ENCODE measurements at regions not wholly inside any gene's neighbourhood (a gene's known extent, or its start where the extent isn't known, plus 50 kb on each side); places are given as distances from the start of the nearest gene placed in this dataset.

GRCh38 chr6:21745543-21746337 is 152.2 kb downstream of the SOX4 start:
- H3K4me3 ChIP-seq (replicated peaks; ENCODE audit: low read depth, low read length): no peak overlapping the region
- no peak for DNase-seq (ENCODE audit: extremely low read depth, insufficient read length)
- no peaks in the 10 kb centered on the region for H3K27me3 ChIP-seq (replicated peaks; ENCODE audit: control insufficient read depth, insufficient read depth, low read length)
- no peak for TF ChIP-seq CTCF (IDR thresholded peaks at IDR 0.05; ENCODE audit: insufficient read depth, low read length, poor library complexity, severe bottlenecking)
- no peaks in the 10 kb centered on the region for H3K36me3 ChIP-seq (ENCODE audit: control insufficient read depth, insufficient read depth, low read length)

DNA sequence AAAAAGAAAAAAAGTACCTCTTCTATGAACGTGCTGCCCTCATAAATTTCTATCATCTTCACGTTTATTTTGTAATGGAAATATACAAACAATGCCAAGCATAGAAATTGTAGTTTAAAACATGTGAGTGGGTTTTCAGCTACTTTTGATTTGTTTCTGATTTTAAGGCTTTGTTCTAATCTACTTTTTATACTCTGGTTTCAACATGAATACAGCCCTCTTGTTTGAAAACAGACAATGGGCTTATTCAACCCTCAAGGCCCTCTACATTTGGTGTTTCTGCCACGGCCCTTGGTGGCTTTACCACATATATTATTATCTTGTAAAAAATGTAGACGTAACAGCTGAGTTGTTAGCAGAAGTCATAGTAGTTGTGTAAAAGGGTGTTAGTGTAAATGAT is 153.9 kb downstream of the SOX4 start:
- H3K4me3 ChIP-seq (replicated peaks; ENCODE audit: low read depth, low read length): no peak overlapping the region
- TF ChIP-seq CTCF (IDR thresholded peaks at IDR 0.05; ENCODE audit: insufficient read depth, low read length, poor library complexity, severe bottlenecking): no peak
- no peaks in the 10 kb centered on the region for H3K27me3 ChIP-seq (replicated peaks; ENCODE audit: control insufficient read depth, insufficient read depth, low read length)
- H3K36me3 ChIP-seq (ENCODE audit: control insufficient read depth, insufficient read depth, low read length): no peaks in the 10 kb centered on the region
- DNase-seq (ENCODE audit: extremely low read depth, insufficient read length): no peak

DNA sequence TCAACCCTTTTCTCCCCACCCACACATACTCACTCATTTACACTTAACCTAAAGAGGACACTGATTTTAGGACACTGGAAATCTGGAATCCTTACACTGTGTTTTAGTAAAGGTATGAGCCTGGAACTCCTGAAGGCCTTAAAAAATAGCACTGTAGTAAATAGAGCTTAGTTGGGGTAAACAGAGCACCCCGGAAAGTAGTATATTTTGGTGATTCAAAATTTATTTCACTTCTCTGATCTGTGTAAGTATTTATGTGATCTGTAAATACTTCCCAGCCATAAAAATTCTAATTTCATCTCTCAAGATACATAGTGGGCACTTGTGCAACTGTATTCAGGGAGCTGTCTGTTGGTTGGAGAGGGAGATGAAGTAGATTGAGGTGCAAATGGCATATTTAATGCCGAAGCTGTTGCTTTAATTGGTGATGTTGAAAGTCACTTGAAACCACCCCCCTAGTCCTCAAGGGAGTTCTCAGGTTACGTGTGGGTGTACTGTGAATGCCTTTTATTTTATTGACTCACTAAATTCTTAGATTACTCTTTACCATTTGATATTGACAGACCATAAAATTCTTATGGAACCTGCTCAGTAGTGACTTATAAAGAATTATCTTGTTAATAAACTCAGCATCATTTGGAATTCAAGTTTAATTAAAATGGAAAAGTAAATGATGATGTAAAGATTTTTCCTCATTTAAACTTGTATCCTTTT is 154.9 kb downstream of the SOX4 start:
- no peak for DNase-seq (ENCODE audit: extremely low read depth, insufficient read length)
- H3K27me3 ChIP-seq (replicated peaks; ENCODE audit: control insufficient read depth, insufficient read depth, low read length): no peaks in the 10 kb centered on the region
- H3K36me3 ChIP-seq (ENCODE audit: control insufficient read depth, insufficient read depth, low read length): no peaks in the 10 kb centered on the region
- H3K4me3 ChIP-seq (replicated peaks; ENCODE audit: low read depth, low read length): no peak overlapping the region
- no peak for TF ChIP-seq CTCF (IDR thresholded peaks at IDR 0.05; ENCODE audit: insufficient read depth, low read length, poor library complexity, severe bottlenecking)

DNA sequence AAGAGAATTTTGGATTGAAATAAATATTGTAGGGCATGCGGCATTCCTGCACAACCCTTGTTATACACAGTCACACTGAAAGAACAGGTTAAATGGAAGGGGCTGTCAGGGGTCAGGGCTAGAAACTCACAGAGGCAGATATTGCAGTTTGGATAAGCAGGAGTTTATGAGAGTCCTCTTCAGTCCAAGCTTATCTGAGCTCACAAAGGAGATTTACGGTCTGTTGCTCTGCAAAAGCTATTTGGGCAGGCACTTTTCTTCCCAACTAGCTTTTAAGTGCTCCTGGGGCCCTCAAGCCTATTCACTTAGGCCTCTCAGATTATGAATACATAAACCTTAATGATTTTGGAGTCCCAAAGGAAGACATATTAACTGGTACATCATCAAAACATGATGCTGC is 156.2 kb downstream of the SOX4 start:
- no peaks in the 10 kb centered on the region for H3K27me3 ChIP-seq (replicated peaks; ENCODE audit: control insufficient read depth, insufficient read depth, low read length)
- no peaks in the 10 kb centered on the region for H3K36me3 ChIP-seq (ENCODE audit: control insufficient read depth, insufficient read depth, low read length)
- no peak overlapping the region for H3K4me3 ChIP-seq (replicated peaks; ENCODE audit: low read depth, low read length)
- no peak for DNase-seq (ENCODE audit: extremely low read depth, insufficient read length)
- TF ChIP-seq CTCF (IDR thresholded peaks at IDR 0.05; ENCODE audit: insufficient read depth, low read length, poor library complexity, severe bottlenecking): no peak

- no peak for TF ChIP-seq CTCF (IDR thresholded peaks at IDR 0.05; ENCODE audit: insufficient read depth, low read length, poor library complexity, severe bottlenecking)
- no peak for DNase-seq (ENCODE audit: extremely low read depth, insufficient read length)
- Histone ChIP-seq H3K36me3 (ENCODE audit: control insufficient read depth, insufficient read depth, low read length) (no peaks in the 10 kb centered on the region), H3K27me3 (replicated peaks; ENCODE audit: control insufficient read depth, insufficient read depth, low read length) (no peaks in the 10 kb centered on the region), H3K4me3 (replicated peaks; ENCODE audit: low read depth, low read length) (no peak overlapping the region)
Measured at GRCh38 chr6:21750575-21750974, 157.0 kb downstream of the SOX4 start.

Measured in GM06990 (cell line).